ENCODE measurements at regions not wholly inside any gene's neighbourhood (a gene's known extent, or its start where the extent isn't known, plus 50 kb on each side); places are given as distances from the start of the nearest gene placed in this dataset.
"Not testable (repeated sequence)": the region's sequence is repeated elsewhere in the genome, so short reads cannot be mapped to it uniquely, and the experiment has no call there.

GRCh38 chr10:3570131-3570729, 214.8 kb downstream of the KLF6 start:
- DNase-seq = no peak

GRCh38 chr10:3568983-3569382, 216.0 kb downstream of the KLF6 start:
- DNase-seq = peak; percentile 70

DNA sequence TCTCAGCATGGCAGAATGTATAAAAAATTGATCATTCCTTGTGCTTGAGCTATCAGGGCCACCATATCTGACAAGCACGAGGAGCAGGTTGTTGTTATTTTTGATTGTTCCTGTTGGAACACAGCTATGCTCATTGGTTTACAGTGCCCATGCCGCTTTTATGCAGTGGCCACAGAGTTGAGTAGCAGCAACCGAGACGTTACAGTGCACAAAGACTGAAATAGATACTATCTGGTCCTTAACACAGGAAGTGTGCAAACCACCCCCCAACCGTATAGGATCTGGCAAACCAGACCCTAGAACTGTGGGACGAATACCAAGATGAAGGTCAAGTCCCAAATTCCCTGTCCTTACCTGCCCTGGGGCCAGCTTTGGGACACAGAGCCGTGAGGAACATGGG, 216.6 kb downstream of the KLF6 start:
- DNase-seq = no peak

DNA sequence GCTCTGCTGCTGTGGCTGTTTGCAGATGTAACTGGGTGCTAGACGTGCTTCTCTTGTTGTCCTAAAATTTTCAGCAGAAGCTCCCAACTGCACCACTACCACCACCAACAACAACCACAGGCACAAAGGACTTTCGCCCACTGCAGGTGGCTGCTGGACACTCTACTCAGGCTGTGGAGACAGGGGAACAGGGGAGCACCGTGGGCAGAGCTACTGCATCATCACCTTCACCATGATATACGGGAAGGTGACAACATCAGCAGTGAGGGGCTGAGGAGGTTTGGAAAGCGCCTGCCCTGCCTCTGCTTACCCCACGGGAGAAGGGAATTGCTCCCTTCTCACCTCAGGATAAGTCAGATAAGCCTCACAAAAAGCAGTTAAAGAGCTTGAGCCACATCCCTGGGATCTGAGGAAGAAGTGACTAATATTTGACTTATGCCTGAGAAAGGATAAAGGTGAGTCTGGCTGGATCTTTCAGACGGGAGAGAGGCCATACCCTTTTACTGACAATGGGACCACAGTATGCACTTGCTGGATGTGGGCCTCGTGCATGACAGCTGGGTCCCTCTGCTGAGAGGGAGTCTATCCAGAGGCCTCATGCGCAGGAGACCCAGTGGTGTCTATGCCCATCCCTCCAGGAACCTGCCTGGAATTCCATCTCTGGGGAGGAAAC, 217.6 kb downstream of the KLF6 start:
- no peak for DNase-seq

GRCh38 chr10:3566627-3567026, 218.4 kb downstream of the KLF6 start:
- no peak for DNase-seq

DNA sequence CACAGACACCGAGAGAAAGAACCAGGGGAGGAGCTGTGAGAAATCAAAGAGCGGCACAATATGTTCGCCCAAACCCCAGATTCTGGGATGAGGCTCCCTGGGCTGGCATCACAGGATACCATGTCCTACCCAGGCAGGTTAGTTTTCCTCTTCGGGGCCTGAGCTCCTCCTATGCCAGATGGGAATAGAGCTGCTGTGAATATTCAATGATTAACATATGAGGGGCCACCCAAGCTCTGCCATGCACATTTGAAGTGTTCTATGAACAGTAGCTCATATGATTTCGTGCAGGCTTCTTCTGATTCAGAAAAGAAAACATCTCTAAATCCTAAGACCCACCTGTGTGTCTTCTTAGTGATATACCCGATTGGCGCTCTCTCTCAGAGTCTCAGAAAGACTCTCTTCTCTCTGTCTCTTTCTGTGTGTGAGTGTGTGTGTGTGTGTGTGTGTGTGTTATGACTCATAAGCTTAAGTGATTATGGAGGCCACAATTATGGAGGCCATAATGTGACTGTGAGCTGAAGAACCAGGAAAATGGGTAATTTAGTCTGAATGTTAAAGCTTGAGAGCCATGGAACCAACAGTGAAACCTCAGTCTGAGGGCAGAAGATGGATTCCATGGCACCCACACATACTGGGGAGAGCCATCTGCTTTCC, 220.5 kb downstream of the KLF6 start:
- DNase-seq = no peak

GRCh38 chr10:3563298-3563697, 221.7 kb downstream of the KLF6 start:
- no peak for DNase-seq

DNA sequence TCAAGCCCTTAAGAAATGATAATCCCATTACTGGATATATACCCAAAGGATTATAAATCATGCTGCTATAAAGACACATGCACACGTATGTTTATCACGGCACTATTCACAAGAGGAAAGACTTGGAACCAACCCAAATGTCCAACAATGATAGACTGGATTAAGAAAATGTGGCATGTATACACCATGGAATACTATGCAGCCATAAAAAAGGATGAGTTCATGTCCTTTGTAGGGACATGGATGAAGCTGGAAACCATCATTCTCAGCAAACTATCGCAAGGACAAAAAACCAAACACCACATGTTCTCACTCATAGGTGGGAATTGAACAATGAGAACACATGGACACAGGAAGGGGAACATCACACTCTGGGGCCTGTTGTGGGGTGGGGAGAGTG, 224.4 kb downstream of the KLF6 start:
- not testable (repeated sequence) for DNase-seq

DNA sequence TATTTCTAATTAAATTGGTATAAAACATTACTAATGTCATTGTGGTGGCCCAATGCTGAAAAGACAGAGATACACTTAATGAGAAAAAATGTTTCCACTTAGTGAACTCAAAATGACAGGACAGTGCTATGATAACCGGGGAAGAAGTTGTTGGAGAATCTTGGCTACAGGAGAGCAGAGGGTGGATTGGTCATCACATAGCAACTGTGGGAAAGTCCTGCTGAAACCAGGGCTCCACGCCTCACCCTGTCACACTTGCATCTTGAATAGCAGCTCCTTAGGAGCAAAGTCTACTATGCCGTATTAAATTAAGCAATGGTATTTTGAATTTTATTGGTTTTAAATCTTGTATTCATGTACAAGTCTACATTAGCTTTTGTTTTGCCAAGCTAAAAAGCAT, 225.5 kb downstream of the KLF6 start:
- no peak for DNase-seq

DNA sequence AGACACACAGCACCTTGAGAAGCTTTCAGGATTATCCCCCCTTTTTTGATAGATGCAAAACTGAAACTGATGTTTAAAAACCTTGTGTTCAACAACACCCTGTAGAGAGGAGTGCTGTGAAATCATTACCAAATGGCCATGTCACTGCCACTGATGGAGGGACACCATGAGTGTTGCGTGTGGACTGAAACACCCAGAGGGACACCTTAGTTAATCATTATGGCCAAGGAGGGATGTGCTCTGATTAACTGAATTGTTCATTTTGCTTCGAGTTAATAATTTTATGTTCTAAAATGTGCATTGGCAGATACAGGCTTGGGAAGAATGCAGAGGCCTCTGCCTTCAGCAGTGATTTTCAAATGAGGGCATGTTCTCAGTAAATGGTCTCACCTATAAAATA, 226.0 kb downstream of the KLF6 start:
- no peak for DNase-seq

DNA sequence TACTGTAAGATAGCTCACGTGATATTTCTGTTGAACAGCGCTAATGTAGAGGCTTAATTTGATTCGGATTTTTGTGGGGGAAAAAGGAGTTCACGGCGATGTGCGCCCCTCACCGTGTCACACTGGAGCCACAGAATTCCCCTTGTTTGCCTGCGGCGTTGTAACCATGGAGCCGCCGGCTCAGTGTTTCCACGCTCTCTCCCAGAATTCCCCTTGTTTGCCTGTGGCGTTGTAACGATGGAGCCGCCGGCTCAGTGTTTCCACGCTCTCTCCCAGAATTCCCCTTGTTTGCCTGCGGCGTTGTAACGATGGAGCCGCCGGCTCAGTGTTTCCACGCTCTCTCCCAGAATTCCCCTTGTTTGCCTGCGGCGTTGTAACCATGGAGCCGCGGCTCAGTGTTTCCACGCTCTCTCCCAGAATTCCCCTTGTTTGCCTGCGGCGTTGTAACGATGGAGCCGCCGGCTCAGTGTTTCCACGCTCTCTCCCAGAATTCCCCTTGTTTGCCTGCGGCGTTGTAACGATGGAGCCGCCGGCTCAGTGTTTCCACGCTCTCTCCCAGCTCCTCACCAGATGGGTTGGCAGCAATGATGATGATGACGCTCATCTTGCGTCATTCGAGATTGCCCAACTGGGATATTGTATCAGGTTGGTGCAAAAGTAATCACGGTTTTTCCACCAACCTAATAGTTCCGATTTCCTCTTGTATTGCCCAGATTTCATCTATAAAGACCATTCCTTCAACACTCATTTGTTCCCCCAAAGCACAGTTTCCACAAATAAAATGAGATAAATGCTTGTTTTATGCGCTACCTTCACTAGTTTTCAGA, 228.6 kb downstream of the KLF6 start:
- not testable (repeated sequence) for DNase-seq

GRCh38 chr10:3554121-3554522, 230.9 kb downstream of the KLF6 start:
- DNase-seq = no peak

GRCh38 chr10:3552281-3552680, 232.7 kb downstream of the KLF6 start:
- no peak for DNase-seq

- DNase-seq = no peak
These were observed 233.2 kb downstream of the KLF6 start for GRCh38 chr10:3551761-3552160.

- no peak for DNase-seq
These were observed 235.9 kb downstream of the KLF6 start for GRCh38 chr10:3549118-3549517.

GRCh38 chr10:3548702-3549101, 236.3 kb downstream of the KLF6 start:
- no peak for DNase-seq

DNA sequence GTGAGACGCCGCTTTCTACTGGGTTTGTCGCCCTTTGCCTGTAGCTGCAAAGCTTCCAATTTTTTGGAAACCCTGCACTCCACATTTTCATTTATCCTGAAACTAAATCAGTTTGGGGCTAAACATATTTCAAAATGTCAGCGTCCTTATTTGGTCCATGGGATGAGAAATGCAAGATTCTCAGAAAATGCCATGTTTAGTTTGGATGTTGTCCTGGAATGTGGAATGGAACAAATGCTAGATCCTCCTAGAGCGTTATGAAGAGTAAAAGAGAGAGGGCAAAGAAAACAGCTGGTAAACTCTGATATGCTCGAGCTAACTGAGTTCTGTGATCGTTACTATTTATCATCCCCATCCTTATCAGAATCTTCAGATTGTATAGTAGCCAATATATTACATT, 236.9 kb downstream of the KLF6 start:
- DNase-seq = no peak

DNA sequence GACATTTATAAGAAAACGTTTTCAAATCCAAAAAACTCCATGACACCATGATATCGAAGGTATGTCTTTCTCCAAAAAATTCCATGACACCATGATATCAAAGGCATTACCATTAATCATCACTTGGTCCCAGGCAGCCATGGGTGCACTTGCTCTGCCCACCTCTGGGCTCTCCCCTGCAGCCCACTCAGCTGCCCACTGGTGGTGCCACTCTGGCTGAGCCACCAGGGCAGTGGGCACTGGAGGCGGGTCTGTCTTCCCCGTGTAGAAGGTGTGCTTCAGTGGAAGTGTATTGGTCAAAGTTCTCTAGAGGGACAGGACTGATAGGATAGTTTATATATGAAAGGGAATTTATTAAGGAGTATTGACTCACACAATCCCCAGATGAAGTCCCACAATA, 240.4 kb downstream of the KLF6 start:
- no peak for DNase-seq

DNA sequence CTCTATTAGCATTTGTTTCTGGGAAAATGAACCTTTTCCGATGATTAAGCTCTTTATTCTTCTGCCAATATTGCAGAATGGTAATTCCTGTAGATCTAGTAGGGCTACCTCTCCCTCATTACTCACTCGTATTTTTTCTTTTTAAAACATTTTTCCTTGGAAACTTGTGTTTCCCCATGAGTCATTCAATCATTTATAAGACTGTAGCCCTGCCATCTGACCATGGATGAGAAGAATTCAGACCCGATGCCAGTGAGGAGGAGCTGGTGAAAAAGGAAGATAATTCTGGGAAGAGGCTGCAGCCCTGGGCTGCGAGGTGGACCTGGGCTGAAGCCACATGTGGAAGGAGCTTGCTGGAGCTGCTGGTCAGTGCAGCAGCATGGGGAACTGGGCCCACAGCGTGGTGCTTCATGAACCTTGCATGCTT, 242.8 kb downstream of the KLF6 start:
- DNase-seq = no peak

DNA sequence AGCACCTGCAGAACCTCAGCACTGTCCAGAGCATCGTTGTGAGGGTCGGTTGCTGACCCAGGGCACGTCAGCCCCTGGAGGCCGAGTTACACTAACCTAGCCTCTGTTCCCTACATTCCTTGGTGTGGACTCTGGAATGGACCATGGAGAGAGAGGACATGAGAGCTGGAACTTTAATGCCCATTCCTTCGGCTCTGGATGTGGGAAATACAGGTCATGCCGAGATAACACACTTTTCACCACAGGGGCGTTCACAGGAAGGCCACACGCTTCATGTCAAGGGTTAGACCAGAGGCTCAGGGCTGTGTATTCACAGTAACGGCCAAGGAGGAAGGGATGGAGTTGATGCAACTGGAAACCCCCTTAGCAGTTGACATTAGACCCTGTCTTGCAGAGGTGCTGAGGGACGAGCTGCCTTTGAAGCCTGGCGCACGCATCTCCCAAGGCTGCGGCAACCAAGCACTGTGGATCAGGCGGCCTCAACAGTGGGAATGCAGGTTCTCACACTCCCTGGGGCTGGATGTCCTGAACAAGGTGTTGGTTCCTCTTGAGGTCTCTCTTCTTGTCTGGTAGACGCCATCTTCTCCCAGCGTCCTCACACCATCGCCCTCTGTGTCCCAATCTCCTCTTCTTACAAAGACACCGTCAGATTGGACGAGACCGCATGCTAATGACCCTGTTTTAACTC, 245.2 kb downstream of the KLF6 start:
- no peak for DNase-seq

DNA sequence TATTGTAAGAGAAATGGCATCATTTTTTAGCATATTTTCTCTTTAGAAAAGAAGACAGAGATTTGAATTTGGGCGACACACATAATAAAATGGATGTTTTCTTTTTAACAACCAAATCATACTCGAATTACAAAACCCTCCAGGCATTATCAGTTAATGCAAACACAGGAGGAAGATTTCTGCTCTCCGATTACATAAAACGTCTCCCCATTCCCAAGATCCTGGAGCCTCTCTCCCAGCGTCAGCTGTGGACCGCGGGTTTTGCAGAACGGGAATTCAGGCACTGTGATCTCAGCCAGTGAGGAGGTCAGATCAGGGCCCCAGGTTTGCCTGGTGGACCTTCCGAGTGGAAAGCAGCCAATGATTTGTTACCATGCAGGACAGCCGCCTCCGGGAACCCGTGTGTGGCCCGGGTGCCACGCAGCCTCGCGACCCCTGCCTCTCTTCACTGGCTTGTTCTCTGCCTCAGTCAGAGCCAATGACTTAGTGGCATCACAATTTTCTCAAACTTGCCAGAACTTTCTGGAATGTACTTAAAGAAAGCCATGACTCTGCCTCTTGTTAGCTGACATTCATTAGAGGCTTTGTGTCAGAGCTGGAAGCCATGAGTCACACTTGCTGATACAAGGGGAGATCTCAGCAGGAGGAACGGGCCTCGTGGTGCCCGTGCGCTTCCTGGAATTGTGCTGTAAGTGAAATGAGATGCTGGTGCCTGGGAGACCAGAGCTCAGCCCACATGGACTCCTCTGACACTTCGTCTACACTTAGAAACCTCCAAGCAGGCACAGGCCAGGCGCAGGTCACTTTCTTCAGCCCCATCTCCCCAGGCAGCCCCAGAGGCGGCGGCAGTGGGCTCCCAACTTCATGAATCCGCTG, 246.1 kb downstream of the KLF6 start:
- DNase-seq = peak; percentile 71

- peak; percentile 71 for DNase-seq
These were observed 246.7 kb downstream of the KLF6 start for GRCh38 chr10:3538291-3538655.
